MM.1S (cell line): ENCODE measurements at regions not wholly inside any gene's neighbourhood (a gene's known extent, or its start where the extent isn't known, plus 50 kb on each side); places are given as distances from the start of the nearest gene placed in this dataset.

ENCODE experiments used
- CTCF ChIP-seq: fragments of 300-600 bp; sonication (generic); IDR thresholded peaks from 2 replicates; pipeline ENCODE4 v1.5.1; 2016; ENCODE audit warnings: antibody characterized with exemption, low read length, mixed read lengths
- EZH2 ChIP-seq: fragments of 300-600 bp; sonication (generic); optimal IDR thresholded peaks from 2 replicates; pipeline ENCODE3; 2017; ENCODE audit warnings: low read depth, mild to moderate bottlenecking, antibody characterized with exemption, low read length, mixed read lengths

DNA sequence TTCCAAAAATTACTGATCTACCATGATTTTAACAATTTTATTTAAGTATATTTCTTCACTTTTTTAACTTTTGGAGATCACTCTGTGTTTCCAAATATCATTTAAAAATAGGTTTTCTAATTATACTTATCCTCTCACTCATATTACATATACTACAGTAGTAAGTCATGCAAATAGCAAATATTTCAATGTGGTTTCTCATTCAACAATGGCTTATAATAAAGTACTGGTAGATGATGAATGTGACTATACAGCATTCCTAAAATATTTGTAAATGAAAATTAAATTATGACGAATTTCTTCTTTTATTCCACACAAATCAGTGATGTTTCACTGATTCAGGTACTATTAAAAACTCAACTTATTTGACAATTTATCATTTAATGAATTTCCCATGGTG, 176.3 kb upstream of the MEF2C start:
- no peak for TF ChIP-seq CTCF
- no peak for TF ChIP-seq EZH2
